ENCODE measurements at regions not wholly inside any gene's neighbourhood (a gene's known extent, or its start where the extent isn't known, plus 50 kb on each side); places are given as distances from the start of the nearest gene placed in this dataset.

DNA sequence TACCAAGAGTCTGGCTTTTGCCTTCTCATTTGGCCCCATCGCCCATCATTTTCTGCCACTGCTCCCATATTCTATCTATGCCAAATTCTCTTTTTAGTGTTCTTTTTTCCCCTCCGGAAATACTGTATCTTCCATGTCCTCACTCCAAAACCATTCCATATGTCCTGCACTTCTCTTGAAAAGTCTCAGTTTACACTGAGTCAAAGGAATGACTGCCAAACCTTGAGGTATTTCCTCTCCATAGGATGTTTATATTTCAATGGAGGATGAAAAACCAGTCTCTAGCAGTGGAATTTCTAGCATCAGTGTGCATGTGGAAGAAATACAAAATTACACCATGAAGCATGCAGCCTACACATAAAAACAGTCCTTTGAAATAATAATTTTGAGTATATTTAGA lies 121.4 kb upstream of the PHYHIPL start:
- no peak for DNase-seq
- H3K27ac ChIP-seq (ENCODE audit: low read depth in 2 of 2, low read length in 1 of 2) = no peak overlapping the region
- no peak overlapping the region for H3K4me2 ChIP-seq
- ChIA-PET CTCF (no interaction called here), POLR2A (no interaction called here)
- no peaks in the 10 kb centered on the region for H3K27me3 ChIP-seq (ENCODE audit: insufficient read depth)
- TF ChIP-seq ELF1 (IDR thresholded peaks at IDR 0.05) = no peak
- TF ChIP-seq RFX5 (IDR thresholded peaks at IDR 0.05; ENCODE audit: low read length) = no peak
- no peak for TF ChIP-seq JUND (IDR thresholded peaks at IDR 0.05)
- H3K4me1 ChIP-seq (ENCODE audit: control insufficient read depth in 1 of 2, insufficient read depth in 2 of 2, low read depth in 1 of 2, low read length in 1 of 2) = no peaks in the 10 kb centered on the region
- no peaks in the 10 kb centered on the region for H3K36me3 ChIP-seq (replicated peaks in 1 of 2; ENCODE audit: control insufficient read depth in 1 of 2, insufficient read depth in 2 of 2, low read length in 1 of 2)
- no peak overlapping the region for H3K4me3 ChIP-seq (ENCODE audit: low read depth in 2 of 2, low read length in 1 of 2)
- WGBS (ENCODE audit: low lambda C conversion rate) = 70% methylated on average over 2 of the region's 2 CpGs
- H4K20me1 ChIP-seq (ENCODE audit: insufficient read depth) = no peaks in the 10 kb centered on the region
- no peaks in the 10 kb centered on the region for H3K79me2 ChIP-seq (ENCODE audit: insufficient read depth)
- no peaks in the 10 kb centered on the region for H3F3A ChIP-seq (replicated peaks; ENCODE audit: insufficient read depth)
- no peak overlapping the region for H3K9ac ChIP-seq
- no peak overlapping the region for H2AFZ ChIP-seq (ENCODE audit: low read depth)
- H3K9me3 ChIP-seq = no peaks in the 10 kb centered on the region; the same call in 1 of the 2 replicates
- H3K9me2 ChIP-seq = no peaks in the 10 kb centered on the region

DNA sequence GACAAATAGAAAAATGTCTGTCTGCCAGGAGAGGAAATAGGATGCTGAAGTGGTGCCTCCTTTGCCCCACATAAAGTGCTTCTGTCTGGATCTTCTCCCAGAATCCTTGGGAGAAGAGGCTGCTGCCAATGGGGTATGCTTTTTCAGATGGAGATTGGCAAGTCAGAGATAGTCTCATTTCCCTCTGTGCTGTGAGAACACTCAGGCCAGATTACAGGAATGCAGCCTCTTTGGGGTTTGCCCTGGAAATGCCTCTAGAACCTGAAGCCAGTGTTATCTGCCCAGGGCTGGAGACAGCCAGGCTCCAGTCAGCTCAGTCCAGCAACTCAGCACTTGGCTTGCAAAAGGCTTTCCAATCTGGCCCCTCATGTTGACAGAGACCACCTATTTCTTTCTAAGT lies 119.1 kb upstream of the PHYHIPL start:
- no peaks in the 10 kb centered on the region for H3K9me3 ChIP-seq
- DNase-seq = no peak
- no peaks in the 10 kb centered on the region for H3K79me2 ChIP-seq (ENCODE audit: insufficient read depth)
- CTCF ChIA-PET = interaction anchor here (1.4 kb wide), 1 partner anchor 24 kb away, joined by 5 read pairs; no protein-coding TSS in a partner anchor
- H3K4me2 ChIP-seq = no peak overlapping the region
- H2AFZ ChIP-seq (ENCODE audit: low read depth) = no peak overlapping the region
- H3K4me1 ChIP-seq (ENCODE audit: control insufficient read depth in 1 of 2, insufficient read depth in 2 of 2, low read depth in 1 of 2, low read length in 1 of 2) = peaks cover 0 to 6% of the 10 kb centered on the region in 2 experiments; a peak in 1 of 4 replicates
- H3K9ac ChIP-seq = no peak overlapping the region
- no peaks in the 10 kb centered on the region for H3K9me2 ChIP-seq
- POLR2A ChIA-PET = no interaction called here
- H3K36me3 ChIP-seq (replicated peaks in 1 of 2; ENCODE audit: control insufficient read depth in 1 of 2, insufficient read depth in 2 of 2, low read length in 1 of 2) = no peaks in the 10 kb centered on the region
- H4K20me1 ChIP-seq (ENCODE audit: insufficient read depth) = no peaks in the 10 kb centered on the region
- H3K27me3 ChIP-seq (ENCODE audit: insufficient read depth) = no peaks in the 10 kb centered on the region
- H3F3A ChIP-seq (replicated peaks; ENCODE audit: insufficient read depth) = no peaks in the 10 kb centered on the region
- no peak overlapping the region for H3K4me3 ChIP-seq (ENCODE audit: low read depth in 2 of 2, low read length in 1 of 2)
- TF ChIP-seq, protein P1, sequence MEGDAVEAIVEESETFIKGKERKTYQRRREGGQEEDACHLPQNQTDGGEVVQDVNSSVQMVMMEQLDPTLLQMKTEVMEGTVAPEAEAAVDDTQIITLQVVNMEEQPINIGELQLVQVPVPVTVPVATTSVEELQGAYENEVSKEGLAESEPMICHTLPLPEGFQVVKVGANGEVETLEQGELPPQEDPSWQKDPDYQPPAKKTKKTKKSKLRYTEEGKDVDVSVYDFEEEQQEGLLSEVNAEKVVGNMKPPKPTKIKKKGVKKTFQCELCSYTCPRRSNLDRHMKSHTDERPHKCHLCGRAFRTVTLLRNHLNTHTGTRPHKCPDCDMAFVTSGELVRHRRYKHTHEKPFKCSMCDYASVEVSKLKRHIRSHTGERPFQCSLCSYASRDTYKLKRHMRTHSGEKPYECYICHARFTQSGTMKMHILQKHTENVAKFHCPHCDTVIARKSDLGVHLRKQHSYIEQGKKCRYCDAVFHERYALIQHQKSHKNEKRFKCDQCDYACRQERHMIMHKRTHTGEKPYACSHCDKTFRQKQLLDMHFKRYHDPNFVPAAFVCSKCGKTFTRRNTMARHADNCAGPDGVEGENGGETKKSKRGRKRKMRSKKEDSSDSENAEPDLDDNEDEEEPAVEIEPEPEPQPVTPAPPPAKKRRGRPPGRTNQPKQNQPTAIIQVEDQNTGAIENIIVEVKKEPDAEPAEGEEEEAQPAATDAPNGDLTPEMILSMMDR (IDR thresholded peaks at IDR 0.05) = no peak
- TF ChIP-seq SMC3 (IDR thresholded peaks at IDR 0.05; ENCODE audit: low read depth, low read length) = no peak
- TF ChIP-seq TCF12 (IDR thresholded peaks at IDR 0.05) = no peak
- no peak for TF ChIP-seq TEAD4 (IDR thresholded peaks at IDR 0.05; ENCODE audit: borderline replicate concordance, insufficient read depth)
- TF ChIP-seq, protein P2, sequence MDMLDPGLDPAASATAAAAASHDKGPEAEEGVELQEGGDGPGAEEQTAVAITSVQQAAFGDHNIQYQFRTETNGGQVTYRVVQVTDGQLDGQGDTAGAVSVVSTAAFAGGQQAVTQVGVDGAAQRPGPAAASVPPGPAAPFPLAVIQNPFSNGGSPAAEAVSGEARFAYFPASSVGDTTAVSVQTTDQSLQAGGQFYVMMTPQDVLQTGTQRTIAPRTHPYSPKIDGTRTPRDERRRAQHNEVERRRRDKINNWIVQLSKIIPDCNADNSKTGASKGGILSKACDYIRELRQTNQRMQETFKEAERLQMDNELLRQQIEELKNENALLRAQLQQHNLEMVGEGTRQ (IDR thresholded peaks at IDR 0.05; ENCODE audit: borderline replicate concordance, low read depth, low read length) = no peak
- TF ChIP-seq EZH2phosphoT487 (IDR thresholded peaks at IDR 0.05; ENCODE audit: borderline replicate concordance, low read depth) = no peak
- no peak for TF ChIP-seq RAD21 (IDR thresholded peaks at IDR 0.05; ENCODE audit: low read length)
- no peak for TF ChIP-seq FOXJ3 (CRISPR knock-in tag; IDR thresholded peaks at IDR 0.05)
- no peak for TF ChIP-seq NFIC (IDR thresholded peaks at IDR 0.05; ENCODE audit: borderline replicate concordance)
- TF ChIP-seq, protein P3, sequence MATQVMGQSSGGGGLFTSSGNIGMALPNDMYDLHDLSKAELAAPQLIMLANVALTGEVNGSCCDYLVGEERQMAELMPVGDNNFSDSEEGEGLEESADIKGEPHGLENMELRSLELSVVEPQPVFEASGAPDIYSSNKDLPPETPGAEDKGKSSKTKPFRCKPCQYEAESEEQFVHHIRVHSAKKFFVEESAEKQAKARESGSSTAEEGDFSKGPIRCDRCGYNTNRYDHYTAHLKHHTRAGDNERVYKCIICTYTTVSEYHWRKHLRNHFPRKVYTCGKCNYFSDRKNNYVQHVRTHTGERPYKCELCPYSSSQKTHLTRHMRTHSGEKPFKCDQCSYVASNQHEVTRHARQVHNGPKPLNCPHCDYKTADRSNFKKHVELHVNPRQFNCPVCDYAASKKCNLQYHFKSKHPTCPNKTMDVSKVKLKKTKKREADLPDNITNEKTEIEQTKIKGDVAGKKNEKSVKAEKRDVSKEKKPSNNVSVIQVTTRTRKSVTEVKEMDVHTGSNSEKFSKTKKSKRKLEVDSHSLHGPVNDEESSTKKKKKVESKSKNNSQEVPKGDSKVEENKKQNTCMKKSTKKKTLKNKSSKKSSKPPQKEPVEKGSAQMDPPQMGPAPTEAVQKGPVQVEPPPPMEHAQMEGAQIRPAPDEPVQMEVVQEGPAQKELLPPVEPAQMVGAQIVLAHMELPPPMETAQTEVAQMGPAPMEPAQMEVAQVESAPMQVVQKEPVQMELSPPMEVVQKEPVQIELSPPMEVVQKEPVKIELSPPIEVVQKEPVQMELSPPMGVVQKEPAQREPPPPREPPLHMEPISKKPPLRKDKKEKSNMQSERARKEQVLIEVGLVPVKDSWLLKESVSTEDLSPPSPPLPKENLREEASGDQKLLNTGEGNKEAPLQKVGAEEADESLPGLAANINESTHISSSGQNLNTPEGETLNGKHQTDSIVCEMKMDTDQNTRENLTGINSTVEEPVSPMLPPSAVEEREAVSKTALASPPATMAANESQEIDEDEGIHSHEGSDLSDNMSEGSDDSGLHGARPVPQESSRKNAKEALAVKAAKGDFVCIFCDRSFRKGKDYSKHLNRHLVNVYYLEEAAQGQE (IDR thresholded peaks at IDR 0.05; ENCODE audit: low read depth, low read length) = no peak
- TF ChIP-seq MEF2A (IDR thresholded peaks at IDR 0.05; ENCODE audit: borderline replicate concordance, low read depth) = no peak
- TF ChIP-seq ELF1 (IDR thresholded peaks at IDR 0.05) = no peak
- no peak for TF ChIP-seq GATA2 (CRISPR knock-in tag; IDR thresholded peaks at IDR 0.05)
- TF ChIP-seq, protein P4, sequence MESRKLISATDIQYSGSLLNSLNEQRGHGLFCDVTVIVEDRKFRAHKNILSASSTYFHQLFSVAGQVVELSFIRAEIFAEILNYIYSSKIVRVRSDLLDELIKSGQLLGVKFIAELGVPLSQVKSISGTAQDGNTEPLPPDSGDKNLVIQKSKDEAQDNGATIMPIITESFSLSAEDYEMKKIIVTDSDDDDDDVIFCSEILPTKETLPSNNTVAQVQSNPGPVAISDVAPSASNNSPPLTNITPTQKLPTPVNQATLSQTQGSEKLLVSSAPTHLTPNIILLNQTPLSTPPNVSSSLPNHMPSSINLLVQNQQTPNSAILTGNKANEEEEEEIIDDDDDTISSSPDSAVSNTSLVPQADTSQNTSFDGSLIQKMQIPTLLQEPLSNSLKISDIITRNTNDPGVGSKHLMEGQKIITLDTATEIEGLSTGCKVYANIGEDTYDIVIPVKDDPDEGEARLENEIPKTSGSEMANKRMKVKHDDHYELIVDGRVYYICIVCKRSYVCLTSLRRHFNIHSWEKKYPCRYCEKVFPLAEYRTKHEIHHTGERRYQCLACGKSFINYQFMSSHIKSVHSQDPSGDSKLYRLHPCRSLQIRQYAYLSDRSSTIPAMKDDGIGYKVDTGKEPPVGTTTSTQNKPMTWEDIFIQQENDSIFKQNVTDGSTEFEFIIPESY (IDR thresholded peaks at IDR 0.05; ENCODE audit: borderline replicate concordance, low read depth) = no peak
- no peak for TF ChIP-seq RFX5 (IDR thresholded peaks at IDR 0.05; ENCODE audit: low read length)
- TF ChIP-seq YY1 (IDR thresholded peaks at IDR 0.05; ENCODE audit: low read depth) = no peak
- no peak overlapping the region for H3K27ac ChIP-seq (ENCODE audit: low read depth in 2 of 2, low read length in 1 of 2)
